CD8-positive, alpha-beta memory T cell (primary cell): ENCODE measurements at regions not wholly inside any gene's neighbourhood (a gene's known extent, or its start where the extent isn't known, plus 50 kb on each side); places are given as distances from the start of the nearest gene placed in this dataset.

Source experiments
- CTCF ChIA-PET: fragments of 350-600 bp; sonication (Branson Sonifier 250); formaldehyde crosslinking; loops from one replicate; lab custom pipeline; 2021; ENCODE audit warnings: antibody characterized with exemption; lab: Charles Lee
- POLR2A ChIA-PET: fragments of 350-600 bp; sonication (Branson Sonifier 250); formaldehyde crosslinking; loops from one replicate; lab custom pipeline; 2021; ENCODE audit warnings: antibody characterized with exemption; lab: Charles Lee
- DNase-seq, 5 donors: peaks; one replicate each; pipeline versions ENCODE4 v3.0.0 to v3.0.0-alpha.2; 2020 to 2022; ENCODE audit warnings: mixed read lengths in 1 of 5
- H3K27ac ChIP-seq: one replicate; pipeline ENCODE4 v1.7.0; 2013; ENCODE audit warnings: low read depth, mild to moderate bottlenecking, low read length, moderate library complexity
- H3K27me3 ChIP-seq: 2 replicates; pipeline ENCODE4 v1.7.0; 2013; ENCODE audit warnings: low read length, mild to moderate bottlenecking; ENCODE audit not compliant: insufficient read depth, poor library complexity, severe bottlenecking
- H3K36me3 ChIP-seq: 2 replicates; pipeline ENCODE4 v1.7.0; 2013; ENCODE audit warnings: mild to moderate bottlenecking, low read length, moderate library complexity; ENCODE audit not compliant: insufficient read depth
- H3K4me1 ChIP-seq: 2 replicates; pipeline ENCODE4 v1.7.0; 2013; ENCODE audit warnings: mild to moderate bottlenecking, low read length, moderate library complexity; ENCODE audit not compliant: insufficient read depth
- H3K4me3 ChIP-seq: 2 replicates; pipeline ENCODE4 v1.7.0; 2013; ENCODE audit warnings: mild to moderate bottlenecking, low read length
- H3K9me3 ChIP-seq: 2 replicates; pipeline ENCODE4 v1.7.0; 2013; ENCODE audit warnings: mild to moderate bottlenecking, low read length
- H3K27ac Mint-ChIP-seq, 8 donors: one replicate each; pipeline ENCODE4 v1.8.0; 2020 to 2021; ENCODE audit warnings: mixed read lengths in 8 of 8, mild to moderate bottlenecking in 6 of 8, inconsistent platforms in 3 of 8, moderate library complexity in 3 of 8
- H3K27me3 Mint-ChIP-seq, 2 donors: one replicate each; pipeline ENCODE4 v1.8.0; 2020 to 2021; ENCODE audit warnings: mixed read lengths in 2 of 2, mild to moderate bottlenecking in 1 of 2, moderate library complexity in 1 of 2
- H3K36me3 Mint-ChIP-seq, 3 donors: one replicate each; pipeline ENCODE4 v1.8.0; 2020 to 2021; ENCODE audit warnings: mixed read lengths in 3 of 3, inconsistent platforms in 1 of 3, mild to moderate bottlenecking in 1 of 3
- H3K4me1 Mint-ChIP-seq, 3 donors: one replicate each; pipeline ENCODE4 v1.8.0; 2020 to 2021; ENCODE audit warnings: mixed read lengths in 3 of 3, inconsistent platforms in 1 of 3, mild to moderate bottlenecking in 1 of 3
- H3K4me3 Mint-ChIP-seq, 7 donors: one replicate each; pipeline ENCODE4 v1.8.0; 2020 to 2021; ENCODE audit warnings: mixed read lengths in 7 of 7, mild to moderate bottlenecking in 6 of 7, moderate library complexity in 4 of 7, inconsistent platforms in 2 of 7
- H3K9me3 Mint-ChIP-seq, 5 donors: one replicate each; pipeline ENCODE4 v1.8.0; 2020 to 2022; ENCODE audit warnings: mixed read lengths in 5 of 5, mild to moderate bottlenecking in 3 of 5, moderate library complexity in 2 of 5, inconsistent platforms in 1 of 5

DNA sequence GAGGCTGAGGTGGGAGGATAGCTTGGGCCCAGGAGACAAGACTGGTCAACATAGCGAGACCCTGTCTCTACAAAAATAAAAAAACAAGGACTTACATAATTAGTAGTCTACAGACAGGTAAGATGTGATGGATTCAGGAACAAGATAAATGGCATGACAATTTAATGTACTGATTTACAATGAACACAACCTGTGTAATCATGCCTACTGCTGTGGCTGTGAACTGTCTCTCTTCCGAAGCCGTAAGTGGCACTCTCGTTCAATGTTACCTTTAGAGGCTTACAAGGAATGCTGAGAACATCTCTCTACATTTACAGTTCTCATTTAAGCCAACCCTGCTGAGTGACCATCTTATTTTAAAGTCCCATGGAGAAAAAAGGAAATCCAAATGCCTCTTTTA, 134.8 kb upstream of the PRDM1 start:
- H3K27me3 ChIP-seq = no peaks in the 10 kb centered on the region
- Mint-ChIP-seq H3K9me3 (no peaks in the 10 kb centered on the region), H3K27me3 (peaks cover 0 to 2% of the 10 kb centered on the region in 2 donors), H3K27ac (no peak overlapping the region), H3K4me3 (no peak overlapping the region), H3K4me1 (no peaks in the 10 kb centered on the region), H3K36me3 (peaks cover 0 to under 1% (median 0%) of the 10 kb centered on the region in 3 donors)
- no peaks in the 10 kb centered on the region for H3K36me3 ChIP-seq
- CTCF ChIA-PET = no interaction called here
- no peak for DNase-seq
- no peaks in the 10 kb centered on the region for H3K4me1 ChIP-seq
- no peaks in the 10 kb centered on the region for H3K9me3 ChIP-seq
- no peak overlapping the region for H3K27ac ChIP-seq
- H3K4me3 ChIP-seq = no peak overlapping the region
- POLR2A ChIA-PET = no interaction called here

DNA sequence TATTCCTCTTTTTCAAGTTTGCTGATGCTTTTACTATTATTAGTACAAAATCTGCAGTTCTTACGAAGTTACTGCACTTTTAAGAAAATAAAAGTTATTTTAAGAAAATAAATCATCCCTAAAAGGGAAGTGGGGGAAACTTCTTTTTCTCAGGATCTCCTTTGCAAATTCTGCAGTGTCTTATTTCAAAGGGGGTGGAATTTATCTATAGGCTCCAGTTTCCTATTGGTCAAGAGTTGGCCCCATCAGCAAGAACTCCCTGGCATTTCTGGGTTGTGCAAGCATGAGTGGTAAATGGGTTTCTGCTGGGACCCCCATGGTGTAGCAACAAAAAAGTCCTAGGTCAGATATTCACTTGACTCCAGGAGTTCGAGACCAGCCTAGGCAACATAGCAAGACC, 136.3 kb upstream of the PRDM1 start:
- H3K4me1 ChIP-seq = no peaks in the 10 kb centered on the region
- no peaks in the 10 kb centered on the region for H3K9me3 ChIP-seq
- no peaks in the 10 kb centered on the region for H3K27me3 ChIP-seq
- DNase-seq = no peak
- no peak overlapping the region for H3K4me3 ChIP-seq
- CTCF ChIA-PET = no interaction called here
- Mint-ChIP-seq H3K4me3 (no peak overlapping the region), H3K27ac (no peak overlapping the region), H3K27me3 (no peaks in the 10 kb centered on the region), H3K4me1 (no peaks in the 10 kb centered on the region), H3K9me3 (no peaks in the 10 kb centered on the region), H3K36me3 (no peaks in the 10 kb centered on the region)
- no peaks in the 10 kb centered on the region for H3K36me3 ChIP-seq
- no peak overlapping the region for H3K27ac ChIP-seq
- POLR2A ChIA-PET = interaction anchor here (0.6 kb wide), 1 partner anchor 43 kb away, joined by 3 read pairs; no protein-coding TSS in a partner anchor

DNA sequence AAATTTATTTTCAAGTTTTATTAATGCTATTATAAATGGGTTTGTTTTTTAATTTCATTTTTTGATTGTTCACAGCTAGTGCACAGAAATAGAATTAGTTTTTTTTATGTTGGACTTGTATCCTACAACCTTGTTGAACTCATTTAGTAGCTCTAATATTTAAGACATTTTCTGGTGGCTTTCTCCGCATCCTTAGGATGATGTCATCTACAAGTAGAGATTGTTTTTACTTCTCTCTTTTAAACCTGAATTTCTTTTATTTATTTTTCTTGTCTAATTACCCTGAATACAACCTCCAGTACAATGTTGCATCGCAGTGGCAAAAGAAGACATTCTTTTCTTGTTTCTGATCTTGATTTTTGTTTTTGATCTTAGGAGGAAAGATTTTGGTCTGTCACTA, 142.6 kb upstream of the PRDM1 start:
- no peaks in the 10 kb centered on the region for H3K27me3 ChIP-seq
- no peaks in the 10 kb centered on the region for H3K4me1 ChIP-seq
- CTCF ChIA-PET = no interaction called here
- Mint-ChIP-seq H3K36me3 (no peaks in the 10 kb centered on the region), H3K4me3 (no peak overlapping the region), H3K27ac (no peak overlapping the region), H3K4me1 (peaks cover 0 to 15% (median 5%) of the 10 kb centered on the region in 3 donors), H3K27me3 (no peaks in the 10 kb centered on the region), H3K9me3 (no peaks in the 10 kb centered on the region)
- no peak overlapping the region for H3K4me3 ChIP-seq
- no peaks in the 10 kb centered on the region for H3K36me3 ChIP-seq
- H3K27ac ChIP-seq = no peak overlapping the region
- DNase-seq = no peak
- H3K9me3 ChIP-seq = no peaks in the 10 kb centered on the region
- POLR2A ChIA-PET = no interaction called here

DNA sequence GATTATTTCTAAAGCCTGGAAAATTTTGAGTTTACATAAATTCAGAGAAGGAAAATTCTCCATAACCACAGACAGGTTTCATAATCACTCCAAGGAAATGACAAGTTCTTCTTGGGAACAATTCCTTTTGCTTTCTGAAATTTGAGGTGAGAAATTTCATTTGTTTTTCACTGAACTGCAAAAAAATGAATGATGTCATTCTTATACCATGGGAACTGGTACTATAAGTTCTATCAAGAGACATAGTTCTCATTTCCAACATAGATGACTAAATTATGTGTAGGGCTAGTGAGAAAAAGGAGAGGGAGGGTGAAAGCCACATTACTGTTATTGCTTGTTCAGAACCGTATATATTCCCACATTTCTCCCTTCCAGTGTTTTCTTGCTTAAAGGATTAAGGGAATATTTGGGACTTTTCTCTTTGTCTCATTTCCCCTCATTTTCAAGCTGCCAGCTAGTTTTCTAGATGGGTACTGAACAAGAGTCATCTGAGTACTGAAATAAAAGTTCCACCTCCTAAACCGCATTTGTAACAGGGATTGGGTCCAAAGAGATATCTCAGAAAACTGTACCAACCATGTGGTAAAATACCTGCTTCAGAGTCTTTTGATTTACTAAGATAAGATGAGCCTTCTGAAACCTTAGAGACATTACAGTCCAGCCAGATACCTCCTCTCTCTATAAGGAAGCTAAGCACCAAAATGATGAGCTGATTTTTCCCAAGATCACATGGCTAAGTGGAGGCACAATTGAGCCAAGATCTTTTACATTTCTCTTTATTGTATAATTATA, 144.3 kb upstream of the PRDM1 start:
- no peaks in the 10 kb centered on the region for H3K27me3 ChIP-seq
- no peaks in the 10 kb centered on the region for H3K4me1 ChIP-seq
- Mint-ChIP-seq H3K4me3 (no peak overlapping the region), H3K27ac (no peak overlapping the region), H3K27me3 (peaks cover 0 to 3% of the 10 kb centered on the region in 2 donors), H3K4me1 (peaks cover 0 to 15% (median 5%) of the 10 kb centered on the region in 3 donors), H3K36me3 (no peaks in the 10 kb centered on the region), H3K9me3 (no peaks in the 10 kb centered on the region)
- POLR2A ChIA-PET = no interaction called here
- no peak for DNase-seq
- H3K9me3 ChIP-seq = no peaks in the 10 kb centered on the region
- H3K4me3 ChIP-seq = no peak overlapping the region
- H3K27ac ChIP-seq = no peak overlapping the region
- CTCF ChIA-PET = no interaction called here
- no peaks in the 10 kb centered on the region for H3K36me3 ChIP-seq

DNA sequence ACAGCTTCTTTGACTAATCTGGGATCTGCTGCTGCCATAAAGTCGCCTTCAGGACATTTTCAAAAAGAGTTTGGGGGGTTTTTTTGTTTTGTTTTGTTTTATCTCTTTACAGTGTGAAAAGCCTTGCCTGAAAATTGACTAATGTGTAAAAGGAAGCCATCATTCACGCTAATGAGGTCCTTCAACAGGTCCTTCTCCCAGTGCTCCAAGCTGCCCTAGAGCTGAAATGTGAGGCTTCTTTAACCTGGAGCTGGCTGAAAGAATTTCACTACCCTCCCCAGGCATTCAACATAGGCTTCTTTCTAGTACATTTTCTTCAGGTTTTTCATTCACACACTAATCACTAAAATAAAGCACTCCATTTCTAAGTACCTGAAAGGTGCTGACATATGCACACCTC, 145.1 kb upstream of the PRDM1 start:
- Mint-ChIP-seq H3K4me3 (no peak overlapping the region), H3K9me3 (no peaks in the 10 kb centered on the region), H3K27ac (no peak overlapping the region), H3K4me1 (peaks cover 0 to 15% (median 5%) of the 10 kb centered on the region in 3 donors), H3K36me3 (no peaks in the 10 kb centered on the region), H3K27me3 (peaks cover 0 to 3% of the 10 kb centered on the region in 2 donors)
- no peak for DNase-seq
- POLR2A ChIA-PET = no interaction called here
- Histone ChIP-seq H3K27ac (no peak overlapping the region), H3K4me1 (no peaks in the 10 kb centered on the region), H3K4me3 (no peak overlapping the region), H3K27me3 (no peaks in the 10 kb centered on the region), H3K9me3 (no peaks in the 10 kb centered on the region), H3K36me3 (no peaks in the 10 kb centered on the region)
- CTCF ChIA-PET = no interaction called here

DNA sequence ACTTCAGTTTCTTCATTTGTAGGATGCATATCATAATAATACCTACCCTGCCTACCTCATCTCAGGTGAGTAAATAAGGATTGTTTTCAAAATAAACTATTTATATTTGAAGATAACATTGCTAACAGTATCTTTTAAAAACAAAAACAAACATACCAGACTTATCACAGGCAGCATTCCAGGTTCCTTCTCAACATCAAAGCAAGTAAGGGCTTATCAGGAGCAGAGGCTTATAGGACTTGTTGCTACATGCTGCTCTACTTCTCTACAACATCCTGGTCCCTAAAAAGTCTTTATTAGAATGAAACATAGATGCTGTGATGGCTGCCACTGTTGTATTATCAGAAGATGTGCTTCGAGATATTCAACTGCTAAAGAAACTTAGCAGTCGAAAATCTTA, 149.2 kb upstream of the PRDM1 start:
- Histone ChIP-seq H3K27me3 (no peaks in the 10 kb centered on the region), H3K4me1 (no peaks in the 10 kb centered on the region), H3K27ac (no peak overlapping the region), H3K36me3 (no peaks in the 10 kb centered on the region), H3K4me3 (no peak overlapping the region), H3K9me3 (no peaks in the 10 kb centered on the region)
- peaks cover 0 to 6% (median 3%) of the 10 kb centered on the region in 3 donors for H3K4me1 Mint-ChIP-seq
- POLR2A ChIA-PET = no interaction called here
- H3K27ac Mint-ChIP-seq = no peak overlapping the region
- CTCF ChIA-PET = no interaction called here
- H3K36me3 Mint-ChIP-seq = no peaks in the 10 kb centered on the region
- H3K4me3 Mint-ChIP-seq = no peak overlapping the region
- peaks cover 0 to 3% of the 10 kb centered on the region in 2 donors for H3K27me3 Mint-ChIP-seq
- no peaks in the 10 kb centered on the region for H3K9me3 Mint-ChIP-seq
- no peak for DNase-seq

DNA sequence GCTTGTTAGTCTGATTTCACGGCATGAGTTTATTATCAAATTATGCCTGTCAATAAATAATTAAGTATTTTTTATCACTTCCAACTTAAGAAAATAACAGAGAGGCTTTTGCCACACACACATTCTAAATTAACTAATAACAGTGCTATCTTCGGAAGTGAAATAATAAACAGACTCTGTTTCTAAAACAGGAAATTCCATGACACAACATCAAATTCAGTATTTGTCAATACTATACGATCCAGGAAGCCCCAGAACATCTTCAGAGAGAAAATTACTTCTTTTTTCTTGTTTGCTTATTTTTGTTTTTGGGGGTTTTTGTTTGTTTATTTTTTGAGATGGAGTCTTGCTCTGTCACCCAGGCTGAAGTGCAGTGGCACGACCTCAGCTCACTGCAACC, 150.7 kb upstream of the PRDM1 start:
- ChIA-PET CTCF (no interaction called here), POLR2A (no interaction called here)
- Mint-ChIP-seq H3K4me1 (peaks cover 0 to 6% (median 3%) of the 10 kb centered on the region in 3 donors), H3K36me3 (no peaks in the 10 kb centered on the region), H3K27ac (no peak overlapping the region), H3K4me3 (no peak overlapping the region), H3K9me3 (no peaks in the 10 kb centered on the region), H3K27me3 (peaks cover 0 to 3% of the 10 kb centered on the region in 2 donors)
- no peaks in the 10 kb centered on the region for H3K27me3 ChIP-seq
- H3K4me3 ChIP-seq = no peak overlapping the region
- H3K4me1 ChIP-seq = no peaks in the 10 kb centered on the region
- H3K27ac ChIP-seq = no peak overlapping the region
- H3K36me3 ChIP-seq = no peaks in the 10 kb centered on the region
- H3K9me3 ChIP-seq = no peaks in the 10 kb centered on the region
- no peak for DNase-seq

DNA sequence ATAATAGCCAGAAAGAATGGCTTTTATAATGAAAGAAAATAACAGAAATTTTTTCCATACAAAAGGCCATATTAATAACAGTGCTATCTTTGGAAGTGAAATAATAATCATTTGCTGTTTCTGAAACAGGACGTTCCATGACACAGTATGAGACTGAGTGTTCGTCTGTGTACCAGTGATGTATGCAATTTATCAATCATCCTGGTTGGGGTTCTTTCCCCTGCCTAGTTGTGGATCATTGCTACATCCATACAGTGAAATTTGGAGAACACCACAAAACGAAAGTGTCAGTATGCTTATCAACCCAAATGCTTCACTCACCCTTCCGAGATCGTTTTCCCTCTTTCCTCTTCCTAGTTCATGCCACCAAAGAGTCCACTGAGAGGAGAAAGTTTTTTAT, 151.4 kb upstream of the PRDM1 start:
- H3K9me3 Mint-ChIP-seq = no peaks in the 10 kb centered on the region
- Histone ChIP-seq H3K9me3 (no peaks in the 10 kb centered on the region), H3K4me1 (no peaks in the 10 kb centered on the region), H3K27me3 (no peaks in the 10 kb centered on the region), H3K4me3 (no peak overlapping the region), H3K27ac (no peak overlapping the region), H3K36me3 (no peaks in the 10 kb centered on the region)
- peaks cover 0 to 6% (median 3%) of the 10 kb centered on the region in 3 donors for H3K4me1 Mint-ChIP-seq
- ChIA-PET POLR2A (interaction anchor here (0.6 kb wide), 1 partner anchor 58 kb away, joined by 3 read pairs; no protein-coding TSS in a partner anchor), CTCF (no interaction called here)
- no peak overlapping the region for H3K4me3 Mint-ChIP-seq
- no peak overlapping the region for H3K27ac Mint-ChIP-seq
- DNase-seq = no peak
- peaks cover 0 to 3% of the 10 kb centered on the region in 2 donors for H3K27me3 Mint-ChIP-seq
- no peaks in the 10 kb centered on the region for H3K36me3 Mint-ChIP-seq
